ENCODE measurements at regions not wholly inside any gene's neighbourhood (a gene's known extent, or its start where the extent isn't known, plus 50 kb on each side); places are given as distances from the start of the nearest gene placed in this dataset.

DNA sequence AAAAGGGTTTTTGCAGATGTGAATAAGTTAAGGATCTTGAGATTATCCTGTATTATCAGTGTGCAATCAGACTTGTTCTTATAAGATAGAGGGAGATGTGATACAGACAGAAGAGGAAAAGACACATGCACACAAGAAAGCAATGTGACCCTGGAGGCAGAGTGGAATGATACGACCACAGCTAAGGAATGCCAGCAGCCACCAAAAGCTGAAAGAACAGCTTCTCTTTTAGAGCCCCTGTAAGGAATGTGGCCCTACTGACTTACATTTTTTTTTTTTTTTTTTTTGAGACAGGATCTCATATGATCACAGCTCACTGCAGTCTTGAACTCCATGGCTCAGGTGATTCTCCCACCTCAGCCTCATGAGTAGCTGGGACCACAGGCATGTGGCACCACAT is 62.3 kb upstream of the CNTNAP4 start:
- TF ChIP-seq TAF1 (IDR thresholded peaks at IDR 0.05; ENCODE audit: borderline replicate concordance, insufficient read depth, low read length) = no peak
- TF ChIP-seq POLR2AphosphoS5 (IDR thresholded peaks at IDR 0.05; ENCODE audit: low read depth, low read length) = no peak
- TF ChIP-seq, protein P1, sequence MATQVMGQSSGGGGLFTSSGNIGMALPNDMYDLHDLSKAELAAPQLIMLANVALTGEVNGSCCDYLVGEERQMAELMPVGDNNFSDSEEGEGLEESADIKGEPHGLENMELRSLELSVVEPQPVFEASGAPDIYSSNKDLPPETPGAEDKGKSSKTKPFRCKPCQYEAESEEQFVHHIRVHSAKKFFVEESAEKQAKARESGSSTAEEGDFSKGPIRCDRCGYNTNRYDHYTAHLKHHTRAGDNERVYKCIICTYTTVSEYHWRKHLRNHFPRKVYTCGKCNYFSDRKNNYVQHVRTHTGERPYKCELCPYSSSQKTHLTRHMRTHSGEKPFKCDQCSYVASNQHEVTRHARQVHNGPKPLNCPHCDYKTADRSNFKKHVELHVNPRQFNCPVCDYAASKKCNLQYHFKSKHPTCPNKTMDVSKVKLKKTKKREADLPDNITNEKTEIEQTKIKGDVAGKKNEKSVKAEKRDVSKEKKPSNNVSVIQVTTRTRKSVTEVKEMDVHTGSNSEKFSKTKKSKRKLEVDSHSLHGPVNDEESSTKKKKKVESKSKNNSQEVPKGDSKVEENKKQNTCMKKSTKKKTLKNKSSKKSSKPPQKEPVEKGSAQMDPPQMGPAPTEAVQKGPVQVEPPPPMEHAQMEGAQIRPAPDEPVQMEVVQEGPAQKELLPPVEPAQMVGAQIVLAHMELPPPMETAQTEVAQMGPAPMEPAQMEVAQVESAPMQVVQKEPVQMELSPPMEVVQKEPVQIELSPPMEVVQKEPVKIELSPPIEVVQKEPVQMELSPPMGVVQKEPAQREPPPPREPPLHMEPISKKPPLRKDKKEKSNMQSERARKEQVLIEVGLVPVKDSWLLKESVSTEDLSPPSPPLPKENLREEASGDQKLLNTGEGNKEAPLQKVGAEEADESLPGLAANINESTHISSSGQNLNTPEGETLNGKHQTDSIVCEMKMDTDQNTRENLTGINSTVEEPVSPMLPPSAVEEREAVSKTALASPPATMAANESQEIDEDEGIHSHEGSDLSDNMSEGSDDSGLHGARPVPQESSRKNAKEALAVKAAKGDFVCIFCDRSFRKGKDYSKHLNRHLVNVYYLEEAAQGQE (IDR thresholded peaks at IDR 0.05; ENCODE audit: insufficient read depth in 1 of 2, low read depth in 2 of 2, low read length in 2 of 2) = no peak
- TF ChIP-seq SIN3A (IDR thresholded peaks at IDR 0.05; ENCODE audit: borderline replicate concordance, insufficient read depth, low read length) = no peak

Data from PFSK-1 (cell line).